ENCODE measurements at regions not wholly inside any gene's neighbourhood (a gene's known extent, or its start where the extent isn't known, plus 50 kb on each side); places are given as distances from the start of the nearest gene placed in this dataset.

DNA sequence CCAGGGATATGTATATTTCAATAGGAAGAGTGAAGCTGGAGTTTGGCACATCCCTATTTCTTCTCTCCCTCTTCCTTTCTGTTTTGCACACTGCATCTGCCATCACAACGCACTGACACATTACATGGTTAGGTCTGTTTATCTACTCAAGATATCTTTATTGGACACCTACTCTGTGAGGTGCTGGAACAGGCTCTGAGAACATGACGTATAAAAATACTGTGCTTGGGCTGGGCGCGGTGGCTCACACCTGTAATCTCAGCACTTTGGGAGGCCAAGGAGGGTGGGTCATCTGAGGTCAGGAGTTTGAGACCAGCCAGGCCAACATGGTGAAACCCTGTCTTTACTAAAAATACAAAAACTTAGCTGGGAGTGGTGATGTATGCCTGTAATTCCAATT is 653.3 kb downstream of the SLC4A3 start:
- no peaks in the 10 kb centered on the region for H3K9me3 ChIP-seq
- no peaks in the 10 kb centered on the region for H3K36me3 ChIP-seq
- no peak overlapping the region for H3K27ac ChIP-seq
- no peak overlapping the region for H3K4me3 ChIP-seq
- no peaks in the 10 kb centered on the region for H3K4me1 ChIP-seq
- H3K27me3 ChIP-seq: no peaks in the 10 kb centered on the region
- TF ChIP-seq, protein P1, sequence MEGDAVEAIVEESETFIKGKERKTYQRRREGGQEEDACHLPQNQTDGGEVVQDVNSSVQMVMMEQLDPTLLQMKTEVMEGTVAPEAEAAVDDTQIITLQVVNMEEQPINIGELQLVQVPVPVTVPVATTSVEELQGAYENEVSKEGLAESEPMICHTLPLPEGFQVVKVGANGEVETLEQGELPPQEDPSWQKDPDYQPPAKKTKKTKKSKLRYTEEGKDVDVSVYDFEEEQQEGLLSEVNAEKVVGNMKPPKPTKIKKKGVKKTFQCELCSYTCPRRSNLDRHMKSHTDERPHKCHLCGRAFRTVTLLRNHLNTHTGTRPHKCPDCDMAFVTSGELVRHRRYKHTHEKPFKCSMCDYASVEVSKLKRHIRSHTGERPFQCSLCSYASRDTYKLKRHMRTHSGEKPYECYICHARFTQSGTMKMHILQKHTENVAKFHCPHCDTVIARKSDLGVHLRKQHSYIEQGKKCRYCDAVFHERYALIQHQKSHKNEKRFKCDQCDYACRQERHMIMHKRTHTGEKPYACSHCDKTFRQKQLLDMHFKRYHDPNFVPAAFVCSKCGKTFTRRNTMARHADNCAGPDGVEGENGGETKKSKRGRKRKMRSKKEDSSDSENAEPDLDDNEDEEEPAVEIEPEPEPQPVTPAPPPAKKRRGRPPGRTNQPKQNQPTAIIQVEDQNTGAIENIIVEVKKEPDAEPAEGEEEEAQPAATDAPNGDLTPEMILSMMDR (IDR thresholded peaks at IDR 0.05): no peak
- ATAC-seq (no peak), DNase-seq (no peak)
- intact Hi-C loops (cut with DNase I): no loop called here

DNA sequence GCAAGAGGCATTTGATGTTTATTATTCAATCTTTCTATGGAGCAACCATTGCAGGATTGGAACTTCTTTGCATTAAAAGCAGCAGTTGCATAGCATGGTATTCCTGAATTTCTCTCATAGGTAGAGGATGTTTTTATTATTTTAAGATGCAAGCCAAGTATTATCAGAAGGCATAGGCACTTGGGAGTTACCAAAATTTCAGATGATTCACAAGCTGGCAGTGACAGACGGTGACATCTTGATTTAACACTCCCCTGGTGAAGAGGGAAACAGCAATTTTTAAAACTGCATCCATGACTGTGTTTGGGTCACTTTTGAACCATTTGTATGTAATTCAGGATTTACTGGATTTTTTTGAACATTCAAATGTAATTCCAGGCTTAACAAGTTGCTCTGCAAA is 654.3 kb downstream of the SLC4A3 start:
- TF ChIP-seq, protein P1 (IDR thresholded peaks at IDR 0.05): no peak
- Histone ChIP-seq H3K36me3 (no peaks in the 10 kb centered on the region), H3K27me3 (no peaks in the 10 kb centered on the region), H3K27ac (no peak overlapping the region), H3K4me1 (no peaks in the 10 kb centered on the region), H3K4me3 (no peak overlapping the region), H3K9me3 (no peaks in the 10 kb centered on the region)
- no peak for ATAC-seq
- DNase-seq: no peak
- intact Hi-C loops (cut with DNase I): no loop called here

- ATAC-seq: no peak
- TF ChIP-seq, protein P1 (IDR thresholded peaks at IDR 0.05): no peak
- H3K4me3 ChIP-seq: no peak overlapping the region
- no peaks in the 10 kb centered on the region for H3K27me3 ChIP-seq
- no peak for DNase-seq
- intact Hi-C loops (cut with DNase I): no loop called here
- no peak overlapping the region for H3K27ac ChIP-seq
- no peaks in the 10 kb centered on the region for H3K9me3 ChIP-seq
- H3K36me3 ChIP-seq: no peaks in the 10 kb centered on the region
- no peaks in the 10 kb centered on the region for H3K4me1 ChIP-seq
These were observed 654.8 kb downstream of the SLC4A3 start for GRCh38 chr2:220282236-220282635.

DNA sequence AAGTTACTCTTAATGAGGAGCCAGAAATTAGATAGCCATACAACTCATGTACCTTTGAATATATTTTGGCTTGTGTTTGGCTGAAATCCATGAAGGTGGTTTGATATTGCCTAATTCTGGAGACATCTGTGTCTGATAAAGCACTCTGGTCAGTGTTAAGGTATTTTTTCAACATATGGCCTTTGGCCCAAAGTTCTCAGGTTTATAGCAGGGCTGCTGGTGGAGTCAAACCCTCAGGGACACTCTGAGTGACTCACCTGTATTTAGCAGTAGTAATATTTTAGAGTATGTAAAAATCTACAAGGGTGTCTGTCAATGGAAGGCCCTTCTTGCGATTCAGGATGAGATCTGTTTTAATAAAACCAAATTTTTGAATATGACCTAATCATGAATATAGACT is 666.5 kb downstream of the SLC4A3 start:
- TF ChIP-seq, protein P1 (IDR thresholded peaks at IDR 0.05): no peak

GRCh38 chr2:220296174-220296573 is 668.7 kb downstream of the SLC4A3 start:
- H3K27ac ChIP-seq: no peak overlapping the region
- no peaks in the 10 kb centered on the region for H3K27me3 ChIP-seq
- ATAC-seq: no peak
- intact Hi-C loops (cut with DNase I): no loop called here
- no peak for DNase-seq
- no peaks in the 10 kb centered on the region for H3K4me1 ChIP-seq
- H3K4me3 ChIP-seq: no peak overlapping the region
- no peaks in the 10 kb centered on the region for H3K36me3 ChIP-seq
- TF ChIP-seq, protein P1 (IDR thresholded peaks at IDR 0.05): no peak
- H3K9me3 ChIP-seq: no peaks in the 10 kb centered on the region

More for the DNA sequence above, 666.5 kb downstream of the SLC4A3 start:
- no peaks in the 10 kb centered on the region for H3K9me3 ChIP-seq
- H3K4me1 ChIP-seq: no peaks in the 10 kb centered on the region
- no peaks in the 10 kb centered on the region for H3K27me3 ChIP-seq
- H3K36me3 ChIP-seq: no peaks in the 10 kb centered on the region
- no peak for DNase-seq
- no peak overlapping the region for H3K27ac ChIP-seq
- H3K4me3 ChIP-seq: no peak overlapping the region
- no peak for ATAC-seq
- intact Hi-C loops (cut with DNase I): no loop called here

DNA sequence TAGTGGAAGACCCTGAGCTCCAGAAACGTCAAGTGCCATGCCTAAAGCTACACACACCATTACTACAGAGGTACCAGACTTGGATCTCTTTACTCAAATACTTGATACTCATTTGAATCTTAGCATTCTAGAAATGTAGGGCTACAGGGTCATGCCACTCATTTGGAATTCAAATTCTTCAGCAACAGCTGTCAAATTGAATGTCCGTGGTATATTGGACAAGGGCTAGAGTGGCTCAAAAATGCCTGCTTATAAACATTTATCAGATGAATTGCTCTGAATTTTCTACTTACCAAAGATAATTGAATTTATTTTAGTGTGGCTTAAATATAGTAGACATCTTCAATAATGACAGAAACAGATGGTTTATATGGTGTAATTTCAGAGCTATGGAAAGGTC is 669.7 kb downstream of the SLC4A3 start:
- Histone ChIP-seq H3K4me3 (no peak overlapping the region), H3K27me3 (no peaks in the 10 kb centered on the region), H3K4me1 (no peaks in the 10 kb centered on the region), H3K9me3 (no peaks in the 10 kb centered on the region), H3K27ac (no peak overlapping the region), H3K36me3 (no peaks in the 10 kb centered on the region)
- TF ChIP-seq, protein P1 (IDR thresholded peaks at IDR 0.05): no peak
- intact Hi-C loops (cut with DNase I): no loop called here
- DNase-seq (no peak), ATAC-seq (no peak)

All from upper lobe of right lung (tissue), 1 donor.